NCI-H345 (cell line): ENCODE measurements at regions not wholly inside any gene's neighbourhood (a gene's known extent, or its start where the extent isn't known, plus 50 kb on each side); places are given as distances from the start of the nearest gene placed in this dataset.

Experiments
- DNase-seq: peaks from one replicate; lab custom pipeline; 2025; lab: John Stamatoyannopoulos, UW

DNA sequence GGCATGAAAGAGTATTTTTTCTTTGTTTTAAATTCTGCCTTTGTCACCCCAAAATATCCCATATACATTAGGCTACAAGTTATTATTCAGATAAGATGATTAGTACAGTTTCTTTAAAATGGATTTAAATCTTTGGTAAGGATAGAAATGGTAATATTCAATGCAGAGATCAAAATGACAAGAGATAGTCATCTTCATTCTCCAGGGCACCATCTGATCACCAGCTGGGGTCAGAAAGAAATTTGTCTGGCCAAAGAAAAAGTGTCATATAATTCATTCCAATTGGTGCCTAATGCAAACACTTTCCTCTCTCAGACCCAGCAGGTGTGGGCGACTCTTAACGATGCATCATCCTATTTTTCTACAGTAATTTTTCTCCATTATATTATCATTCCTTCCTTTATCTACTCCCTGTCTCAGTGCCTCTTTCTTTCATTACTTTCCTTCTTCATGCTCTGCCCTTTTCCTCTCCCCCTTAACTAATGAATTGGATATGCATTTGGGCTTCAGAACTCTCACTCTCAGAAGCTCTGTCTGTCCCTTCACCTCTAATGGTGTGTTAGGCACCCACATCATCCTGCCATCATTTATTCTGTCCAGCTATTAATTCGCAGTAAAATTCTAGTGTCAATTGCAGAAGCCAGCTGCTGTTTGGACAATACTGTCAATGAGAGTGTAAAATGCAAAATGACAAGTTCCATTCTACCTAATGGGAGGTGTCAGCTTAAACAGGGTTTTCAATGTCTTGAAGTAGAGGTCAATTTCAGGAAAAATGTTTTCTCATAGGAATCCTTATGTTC is 570.5 kb downstream of the TDRD15 start:
- no peak for DNase-seq

GRCh38 chr2:21696900-21697299 is 573.1 kb downstream of the TDRD15 start:
- no peak for DNase-seq

GRCh38 chr2:21700644-21701043 is 576.9 kb downstream of the TDRD15 start:
- no peak for DNase-seq

GRCh38 chr2:21710031-21710430 is 586.3 kb downstream of the TDRD15 start:
- no peak for DNase-seq

- DNase-seq: no peak
Observed at GRCh38 chr2:21710496-21710895, 586.7 kb downstream of the TDRD15 start.

DNA sequence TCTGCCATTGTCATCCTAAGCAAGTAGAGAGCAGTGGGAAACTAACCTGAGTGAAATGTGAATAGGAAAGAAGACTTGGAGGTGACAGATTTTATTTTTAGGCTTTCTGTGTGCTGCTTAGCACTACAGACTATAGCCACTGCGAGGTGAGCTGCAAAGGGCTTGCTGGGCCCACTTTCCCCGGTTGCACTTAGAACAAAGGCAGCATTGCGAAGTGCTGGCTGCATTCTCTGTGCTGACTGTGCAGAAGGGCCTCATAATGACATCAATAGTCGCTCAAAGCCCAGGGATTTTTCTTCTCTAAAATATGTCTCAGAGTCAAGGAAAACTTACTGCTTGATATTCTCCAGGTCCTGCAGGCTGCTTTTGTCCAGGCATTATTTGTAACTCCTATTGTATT is 592.1 kb downstream of the TDRD15 start:
- DNase-seq: no peak

GRCh38 chr2:21727101-21727500 is 603.3 kb downstream of the TDRD15 start:
- DNase-seq: peak; percentile 82

- DNase-seq: no peak
Observed at GRCh38 chr2:21728133-21728532, 604.4 kb downstream of the TDRD15 start.

DNA sequence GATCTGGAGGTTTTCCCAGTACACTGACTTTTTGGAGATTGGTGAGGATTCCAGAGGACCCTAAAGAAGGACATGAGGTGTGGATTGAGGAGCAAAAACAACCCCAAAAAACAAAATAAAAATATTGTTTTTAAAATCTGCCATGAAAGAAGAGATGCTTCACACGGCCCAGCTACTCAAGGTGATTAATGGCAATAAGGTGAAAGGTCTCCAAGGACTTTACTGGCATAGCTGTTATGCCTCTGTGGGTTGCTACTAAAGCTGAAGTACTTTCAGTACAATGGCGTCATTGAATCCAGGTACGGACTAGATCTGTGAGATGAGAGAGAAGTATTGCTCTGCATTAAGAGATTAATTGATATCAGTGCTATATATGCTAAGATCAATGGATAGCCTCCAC is 606.4 kb downstream of the TDRD15 start:
- no peak for DNase-seq

- no peak for DNase-seq
Observed at GRCh38 chr2:21740484-21740883, 616.7 kb downstream of the TDRD15 start.

- DNase-seq: no peak
Observed at GRCh38 chr2:21746499-21746898, 622.7 kb downstream of the TDRD15 start.

DNA sequence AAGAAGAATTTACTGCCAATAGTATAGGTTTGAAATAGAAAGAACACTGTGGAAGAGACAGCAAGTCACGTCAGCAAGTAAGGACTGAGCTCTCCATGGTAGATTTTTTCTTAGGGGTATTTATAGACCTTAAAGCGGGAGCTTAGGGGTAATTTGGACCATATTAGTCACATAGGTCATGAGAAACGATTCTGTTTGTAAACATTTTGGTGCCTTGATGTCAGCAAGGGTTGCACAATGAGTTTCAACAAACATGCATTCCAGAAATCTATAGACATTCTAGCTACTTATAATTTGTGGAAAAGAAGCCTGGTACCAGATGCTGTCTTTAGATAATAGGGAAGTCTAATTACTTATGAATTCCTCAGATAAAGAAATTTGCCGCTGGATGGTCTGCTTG is 624.7 kb downstream of the TDRD15 start:
- no peak for DNase-seq

GRCh38 chr2:21754164-21754788 is 630.5 kb downstream of the TDRD15 start:
- DNase-seq: peak; percentile 13

- DNase-seq: no peak
Observed at GRCh38 chr2:21757805-21758430, 634.1 kb downstream of the TDRD15 start.

- DNase-seq: no peak
Observed at GRCh38 chr2:21759819-21760218, 636.1 kb downstream of the TDRD15 start.

DNA sequence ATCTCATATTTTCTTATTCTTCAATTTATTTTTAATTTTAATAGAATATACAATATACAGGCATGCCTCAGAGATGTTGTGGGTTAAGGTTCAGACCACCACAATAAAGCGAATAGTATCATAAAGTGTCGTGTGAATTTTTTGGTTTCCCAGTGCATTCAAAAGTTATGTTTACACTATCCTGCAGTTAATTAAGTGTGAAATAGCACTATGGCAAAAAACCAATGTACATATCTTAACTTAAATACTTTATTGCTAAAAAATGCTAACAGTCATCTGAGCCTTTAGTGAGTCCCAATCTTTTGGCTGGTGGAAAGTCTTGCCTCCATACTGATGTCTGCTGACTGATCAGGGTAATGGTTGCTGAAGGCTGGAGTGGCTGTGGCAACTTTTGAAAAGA is 637.6 kb downstream of the TDRD15 start:
- no peak for DNase-seq

- no peak for DNase-seq
Observed at GRCh38 chr2:21763501-21763900, 639.7 kb downstream of the TDRD15 start.

DNA sequence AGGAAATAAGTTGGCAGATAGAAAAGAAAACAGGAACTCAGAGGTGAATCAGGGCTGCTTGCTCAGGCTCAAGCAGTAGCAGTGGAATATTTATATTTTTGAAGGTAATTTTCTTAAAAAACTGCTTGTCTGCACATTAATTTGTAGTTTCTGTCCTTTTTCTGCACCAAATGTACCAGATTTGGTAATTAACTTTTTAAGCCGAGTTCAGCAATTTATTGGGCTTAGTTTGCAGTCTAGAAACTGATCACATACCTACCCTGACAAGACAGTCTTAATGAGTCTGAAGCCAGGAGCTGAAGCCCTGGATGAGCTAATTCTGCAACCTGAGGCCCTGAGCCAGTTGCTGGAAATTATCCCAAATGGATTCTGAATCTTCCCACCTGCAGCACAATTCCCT is 647.0 kb downstream of the TDRD15 start:
- no peak for DNase-seq

GRCh38 chr2:21772624-21773023 is 648.9 kb downstream of the TDRD15 start:
- DNase-seq: no peak

- no peak for DNase-seq
Observed at GRCh38 chr2:21773168-21773567, 649.4 kb downstream of the TDRD15 start.

GRCh38 chr2:21774691-21775368 is 651.1 kb downstream of the TDRD15 start:
- DNase-seq: no peak

- DNase-seq: no peak
Observed at GRCh38 chr2:21779786-21780185, 656.0 kb downstream of the TDRD15 start.

DNA sequence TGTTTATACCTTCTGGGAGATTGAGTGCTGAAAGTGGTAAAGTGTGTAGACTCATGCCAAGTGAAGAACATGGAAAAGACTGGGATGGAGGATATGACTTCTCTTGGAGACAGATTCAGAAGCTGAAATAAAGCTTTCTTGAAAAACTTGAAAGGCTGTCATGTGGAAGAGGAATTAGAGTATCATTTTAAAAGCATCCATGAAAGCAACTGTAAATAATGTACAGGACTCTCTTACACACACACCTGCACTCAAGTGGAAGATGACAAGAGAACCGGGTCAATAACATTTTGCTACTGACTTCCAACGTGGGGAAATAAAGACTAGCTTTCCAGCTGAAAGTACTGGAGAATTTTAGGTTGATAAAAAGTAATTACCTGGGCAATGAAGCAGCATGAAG is 658.2 kb downstream of the TDRD15 start:
- DNase-seq: peak; percentile 23
